HG03520 (cell line): ENCODE measurements at regions not wholly inside any gene's neighbourhood (a gene's known extent, or its start where the extent isn't known, plus 50 kb on each side); places are given as distances from the start of the nearest gene placed in this dataset.
"Not testable (repeated sequence)": the region's sequence is repeated elsewhere in the genome, so short reads cannot be mapped to it uniquely, and the experiment has no call there.

Experiments
- ATAC-seq: cut with Tn5 transposase; IDR thresholded peaks from one replicate; pipeline ENCODE4 v1.9.1; 2021; ENCODE audit warnings: mild to moderate bottlenecking, moderate library complexity; ENCODE audit not compliant: unreplicated experiment

GRCh38 chr1:214715126-214715525, 112.1 kb downstream of the CENPF start:
- no peak for ATAC-seq

- no peak for ATAC-seq
These were observed 114.4 kb downstream of the CENPF start for GRCh38 chr1:214717351-214717750.

GRCh38 chr1:214718724-214719123, 115.7 kb downstream of the CENPF start:
- no peak for ATAC-seq

- ATAC-seq: no peak
These were observed 116.2 kb downstream of the CENPF start for GRCh38 chr1:214719207-214719606.

- ATAC-seq: no peak
These were observed 117.6 kb downstream of the CENPF start for GRCh38 chr1:214720561-214720960.

GRCh38 chr1:214727274-214727673, 124.3 kb downstream of the CENPF start:
- no peak for ATAC-seq

- ATAC-seq: no peak
These were observed 136.7 kb downstream of the CENPF start for GRCh38 chr1:214739621-214740238.

- ATAC-seq: no peak
These were observed 137.5 kb downstream of the CENPF start for GRCh38 chr1:214740471-214740870.

GRCh38 chr1:214747050-214747635, 144.1 kb downstream of the CENPF start:
- ATAC-seq: no peak

- ATAC-seq: no peak
These were observed 150.3 kb downstream of the CENPF start for GRCh38 chr1:214753236-214753852.

- ATAC-seq: no peak
These were observed 158.0 kb downstream of the CENPF start for GRCh38 chr1:214761030-214761429.

- ATAC-seq: no peak
These were observed 159.9 kb downstream of the CENPF start for GRCh38 chr1:214762902-214763301.

GRCh38 chr1:214764502-214764901, 161.5 kb downstream of the CENPF start:
- ATAC-seq: no peak

- ATAC-seq: no peak
These were observed 164.2 kb downstream of the CENPF start for GRCh38 chr1:214767221-214767620.

- ATAC-seq: not testable (repeated sequence)
These were observed 166.7 kb downstream of the CENPF start for GRCh38 chr1:214769666-214770065.

GRCh38 chr1:214777364-214777763, 174.4 kb downstream of the CENPF start:
- ATAC-seq: no peak

- no peak for ATAC-seq
These were observed 189.0 kb downstream of the CENPF start for GRCh38 chr1:214791961-214792360.

- no peak for ATAC-seq
These were observed 189.7 kb downstream of the CENPF start for GRCh38 chr1:214792527-214793186.

GRCh38 chr1:214793708-214794107, 190.7 kb downstream of the CENPF start:
- no peak for ATAC-seq

- ATAC-seq: no peak
These were observed 198.2 kb downstream of the CENPF start for GRCh38 chr1:214801191-214801590.

- no peak for ATAC-seq
These were observed 206.0 kb downstream of the CENPF start for GRCh38 chr1:214808845-214809460.

GRCh38 chr1:214816603-214817002, 213.6 kb downstream of the CENPF start:
- ATAC-seq: no peak
